Adipose tissue (tissue), 3 donors: ENCODE measurements at regions not wholly inside any gene's neighbourhood (a gene's known extent, or its start where the extent isn't known, plus 50 kb on each side); places are given as distances from the start of the nearest gene placed in this dataset.
"Not testable (repeated sequence)": the region's sequence is repeated elsewhere in the genome, so short reads cannot be mapped to it uniquely, and the experiment has no call there.

Experiments used
- H3K27ac ChIP-seq: one replicate; pipeline ENCODE4 v1.5.1; 2013; ENCODE audit warnings: low read depth, low read length
- WGBS, 3 donors: extraction: QIAGEN DNeasy Blood & Tissue Kit; methylation state at CpG; one replicate each; pipeline ENCODE4 v1.1.7; 2013; 5-methylcytosine and 5-hydroxymethylcytosine counted together
- donor health status: healthy with polysubstance abuse.
- donor health status: Bipolar disorder and iron deficiency.
- donor health status: healthy.

DNA sequence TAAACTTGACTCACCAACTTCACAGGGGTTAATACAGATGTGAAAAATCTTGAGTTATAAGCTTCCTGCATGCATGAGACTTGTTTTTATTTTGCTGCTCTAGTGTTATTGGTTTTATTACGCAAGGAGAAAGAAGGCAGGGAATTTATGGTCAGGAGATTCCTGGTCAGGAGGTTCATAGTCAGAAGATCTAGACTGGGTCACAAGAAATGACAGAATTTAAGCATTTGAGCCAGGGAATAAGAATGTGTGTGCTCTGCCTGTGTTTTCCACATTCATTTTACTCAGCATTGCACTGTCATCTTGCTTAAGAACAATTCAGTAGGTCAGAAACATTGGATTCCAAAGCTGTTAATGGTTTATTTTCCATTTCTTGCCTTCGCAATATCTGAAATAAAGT is 2522.1 kb downstream of the ARAP2 start:
- 66 to 82% (median 72%) methylated on average over 2 of the region's 2 CpGs for WGBS, 3 donors
- no peak overlapping the region for H3K27ac ChIP-seq

- no peak overlapping the region for H3K27ac ChIP-seq
- 52 to 61% (median 58%) methylated on average over 7 of the region's 7 CpGs for whole genome bisulfite sequencing, 3 donors
Measured at GRCh38 chr4:33722800-33723516, 2521.4 kb downstream of the ARAP2 start.

GRCh38 chr4:33724685-33725084 is 2519.6 kb downstream of the ARAP2 start:
- WGBS, 3 donors, result 68 to 91% (median 85%) methylated on average over 3 of the region's 3 CpGs

DNA sequence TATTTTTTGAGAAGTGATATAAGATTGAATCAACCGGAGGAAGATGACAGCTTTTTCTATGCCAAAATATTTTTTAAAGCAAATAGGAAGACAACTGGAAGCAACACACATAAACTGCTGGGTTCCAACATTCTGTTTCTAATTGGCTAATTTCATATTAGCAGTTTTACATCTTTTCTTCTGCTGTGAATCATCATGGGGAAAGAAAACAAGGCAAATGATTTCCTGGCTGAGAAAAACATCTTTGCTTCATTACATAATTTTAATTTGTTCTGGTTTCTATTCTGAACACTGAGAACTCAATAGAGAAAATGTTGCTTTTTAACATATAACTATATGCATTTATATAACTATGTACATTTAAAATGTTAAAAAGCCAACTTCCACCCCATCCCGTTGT is 2518.5 kb downstream of the ARAP2 start:
- 61 to 76% (median 63%) methylated on average over 2 of the region's 2 CpGs for WGBS, 3 donors
- no peak overlapping the region for H3K27ac ChIP-seq

More at GRCh38 chr4:33724685-33725084, 2519.6 kb downstream of the ARAP2 start:
- no peak overlapping the region for H3K27ac ChIP-seq

- 67 to 81% (median 76%) methylated on average over 2 of the region's 2 CpGs for WGBS, 3 donors
- H3K27ac ChIP-seq, result no peak overlapping the region
Measured at GRCh38 chr4:33737726-33738125, 2506.6 kb downstream of the ARAP2 start.

GRCh38 chr4:33739884-33740632 is 2504.3 kb downstream of the ARAP2 start:
- 71 to 80% (median 78%) methylated on average over 10 of the region's 10 CpGs for WGBS, 3 donors
- no peak overlapping the region for H3K27ac ChIP-seq

GRCh38 chr4:33740871-33741270 is 2503.4 kb downstream of the ARAP2 start:
- H3K27ac ChIP-seq, result not testable (repeated sequence)
- 29 to 33% (median 31%) methylated on average over 5 of the region's 5 CpGs for WGBS, 3 donors

- H3K27ac ChIP-seq, result no peak overlapping the region
- 58 to 70% (median 69%) methylated on average over 2 of the region's 2 CpGs for WGBS, 3 donors
Measured at GRCh38 chr4:33746979-33747378, 2497.3 kb downstream of the ARAP2 start.

DNA sequence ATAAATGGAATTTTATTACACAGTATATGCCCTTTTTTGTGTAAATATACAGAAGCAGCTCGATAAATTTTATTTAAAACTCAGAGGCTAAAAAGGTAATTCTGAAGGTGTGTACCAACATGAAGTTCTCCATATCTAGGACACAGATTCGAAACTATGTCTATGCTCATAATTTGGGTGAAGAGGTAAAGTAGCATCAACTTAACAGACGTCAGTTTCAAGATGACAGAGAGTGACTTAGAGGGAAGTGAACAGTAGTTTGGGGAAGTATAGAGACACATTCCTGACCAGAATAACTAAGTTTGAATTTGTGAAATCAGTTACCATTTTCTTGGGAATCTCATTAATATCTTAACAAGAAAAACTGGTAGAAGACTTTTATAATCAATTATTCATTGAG is 2493.3 kb downstream of the ARAP2 start:
- WGBS, 3 donors, result 66 to 85% (median 78%) methylated on average over 3 of the region's 3 CpGs
- H3K27ac ChIP-seq, result no peak overlapping the region

DNA sequence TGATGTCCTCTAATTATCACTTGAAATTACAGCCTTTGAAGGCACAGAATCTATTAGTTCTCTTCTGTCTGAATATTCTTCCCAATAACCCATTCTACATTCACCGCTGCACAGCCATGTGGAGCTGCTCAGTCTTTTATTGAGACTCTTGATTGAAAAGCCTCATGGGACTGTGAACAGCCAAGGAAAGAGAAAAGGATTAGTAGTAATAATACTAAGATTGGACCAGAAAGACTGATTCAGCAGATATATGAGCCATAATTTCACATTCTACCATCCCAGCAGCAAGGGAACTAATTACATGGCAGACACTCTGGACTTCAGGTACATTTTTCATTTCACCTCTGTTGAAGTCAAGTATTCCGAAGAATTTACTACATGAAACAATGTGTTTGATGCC is 2471.7 kb downstream of the ARAP2 start:
- 49 to 73% (median 68%) methylated on average over 2 of the region's 2 CpGs for WGBS, 3 donors
- no peak overlapping the region for H3K27ac ChIP-seq

DNA sequence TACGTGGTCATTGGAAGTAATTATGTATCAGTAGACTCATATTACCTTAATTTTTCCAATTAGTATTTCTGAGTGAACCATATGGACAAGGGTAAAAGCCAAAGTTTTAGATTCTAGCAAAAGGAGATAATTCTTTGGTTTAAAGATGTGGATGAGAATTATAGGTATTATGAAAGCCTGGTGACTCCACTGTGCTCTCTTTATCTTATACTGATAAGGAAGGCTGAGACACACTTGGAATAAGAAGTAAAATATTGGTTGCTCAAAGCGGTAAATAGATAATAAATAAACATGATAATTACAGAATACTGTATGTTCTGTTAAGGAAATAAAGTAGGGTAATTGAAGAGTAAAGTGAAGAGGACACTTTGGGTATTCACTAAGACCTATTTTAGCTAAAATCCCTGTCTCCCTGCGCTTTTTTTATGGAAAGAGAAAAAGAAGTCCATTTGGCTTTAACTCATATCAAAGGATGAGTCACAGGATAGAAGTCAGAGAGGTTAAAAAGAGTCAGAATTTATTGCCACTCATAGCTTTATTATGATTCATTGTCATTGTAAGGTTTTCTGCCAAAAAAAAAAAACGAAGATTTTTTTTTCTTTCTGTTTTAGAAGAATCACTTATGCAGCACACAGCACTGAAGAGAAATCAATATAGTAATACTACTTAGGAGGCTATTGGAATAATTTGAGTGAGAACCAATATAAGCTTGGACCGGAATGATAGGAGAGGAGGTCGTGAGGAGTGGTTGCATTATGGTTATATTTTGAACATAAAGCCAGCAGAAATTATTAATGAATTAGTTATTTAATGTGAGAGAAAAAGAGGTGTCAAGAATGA is 2463.1 kb downstream of the ARAP2 start:
- no peak overlapping the region for H3K27ac ChIP-seq
- 53 to 65% (median 62%) methylated on average over 6 of the region's 6 CpGs for WGBS, 3 donors

- WGBS, 3 donors, result 75 to 89% (median 87%) methylated on average over 2 of the region's 2 CpGs
- H3K27ac ChIP-seq, result no peak overlapping the region
Measured at GRCh38 chr4:33785843-33786242, 2458.5 kb downstream of the ARAP2 start.

DNA sequence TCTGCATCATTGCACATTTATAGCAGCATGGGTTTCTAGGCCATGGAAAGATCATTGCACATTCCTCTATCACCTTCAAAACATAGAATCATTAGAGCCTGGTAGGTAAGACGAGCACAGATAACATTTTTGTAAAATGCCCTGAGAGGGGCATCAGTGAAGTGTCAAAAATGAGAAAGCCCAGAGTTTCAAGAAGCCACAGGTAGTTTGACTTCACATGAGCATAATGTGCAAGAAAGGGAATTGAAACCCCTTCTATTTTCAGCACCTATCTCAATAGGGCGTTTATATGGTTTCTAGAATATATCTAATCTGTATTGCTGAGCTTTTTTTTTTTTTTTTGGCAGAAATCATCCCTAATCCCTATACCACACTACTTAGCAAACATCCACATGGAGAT is 2441.7 kb downstream of the ARAP2 start:
- no peak overlapping the region for H3K27ac ChIP-seq
- WGBS, 3 donors, result 25 to 53% (median 45%) methylated on average over 2 of the region's 2 CpGs

- no peak overlapping the region for H3K27ac ChIP-seq
Measured at GRCh38 chr4:33825685-33826084, 2418.6 kb downstream of the ARAP2 start.

DNA sequence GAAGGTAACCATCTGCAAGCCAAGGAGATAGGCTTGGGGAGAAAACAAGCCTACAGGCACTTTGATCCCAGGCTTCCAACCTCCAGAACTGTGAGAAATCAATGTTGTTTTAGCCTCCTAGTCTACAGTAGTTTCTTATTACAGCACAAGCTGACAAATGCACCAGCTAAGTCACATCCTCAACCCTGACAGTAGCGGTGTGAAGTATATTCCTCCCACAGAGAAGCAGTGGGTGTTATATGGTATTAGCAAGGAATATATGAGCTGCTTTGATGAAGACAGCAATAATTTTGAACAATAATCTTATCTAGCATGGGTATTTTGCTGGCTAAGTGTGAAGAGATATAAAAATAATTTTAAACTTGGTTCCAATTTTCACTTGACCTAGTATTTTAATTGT is 2415.0 kb downstream of the ARAP2 start:
- 83 to 93% (median 90%) methylated on average over 1 of the region's 1 CpG for WGBS, 3 donors
- not testable (repeated sequence) for H3K27ac ChIP-seq

- WGBS, 3 donors, result 58 to 62% (median 59%) methylated on average over 3 of the region's 3 CpGs
- H3K27ac ChIP-seq, result no peak overlapping the region
Measured at GRCh38 chr4:33831442-33832066, 2412.8 kb downstream of the ARAP2 start.

DNA sequence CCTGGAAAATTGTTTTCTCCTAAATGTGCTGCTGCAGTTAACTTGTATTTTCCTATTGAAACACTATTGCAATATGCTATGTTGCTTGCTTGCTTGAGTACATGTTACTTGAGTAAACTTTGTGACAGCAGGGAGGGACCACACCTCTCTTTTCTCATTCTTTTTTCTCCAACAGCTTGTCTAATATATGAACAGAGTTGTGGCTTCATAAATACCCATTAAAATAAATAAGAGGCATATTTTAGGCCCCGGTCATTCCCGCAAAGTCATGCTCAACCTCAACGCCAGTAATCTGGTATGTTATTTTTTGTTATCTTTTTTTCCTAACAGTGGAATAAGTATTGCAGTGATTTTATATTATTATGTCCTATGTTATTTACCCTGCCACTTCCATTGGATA is 2408.6 kb downstream of the ARAP2 start:
- 86 to 93% (median 87%) methylated on average over 3 of the region's 3 CpGs for WGBS, 3 donors
- H3K27ac ChIP-seq, result not testable (repeated sequence)

DNA sequence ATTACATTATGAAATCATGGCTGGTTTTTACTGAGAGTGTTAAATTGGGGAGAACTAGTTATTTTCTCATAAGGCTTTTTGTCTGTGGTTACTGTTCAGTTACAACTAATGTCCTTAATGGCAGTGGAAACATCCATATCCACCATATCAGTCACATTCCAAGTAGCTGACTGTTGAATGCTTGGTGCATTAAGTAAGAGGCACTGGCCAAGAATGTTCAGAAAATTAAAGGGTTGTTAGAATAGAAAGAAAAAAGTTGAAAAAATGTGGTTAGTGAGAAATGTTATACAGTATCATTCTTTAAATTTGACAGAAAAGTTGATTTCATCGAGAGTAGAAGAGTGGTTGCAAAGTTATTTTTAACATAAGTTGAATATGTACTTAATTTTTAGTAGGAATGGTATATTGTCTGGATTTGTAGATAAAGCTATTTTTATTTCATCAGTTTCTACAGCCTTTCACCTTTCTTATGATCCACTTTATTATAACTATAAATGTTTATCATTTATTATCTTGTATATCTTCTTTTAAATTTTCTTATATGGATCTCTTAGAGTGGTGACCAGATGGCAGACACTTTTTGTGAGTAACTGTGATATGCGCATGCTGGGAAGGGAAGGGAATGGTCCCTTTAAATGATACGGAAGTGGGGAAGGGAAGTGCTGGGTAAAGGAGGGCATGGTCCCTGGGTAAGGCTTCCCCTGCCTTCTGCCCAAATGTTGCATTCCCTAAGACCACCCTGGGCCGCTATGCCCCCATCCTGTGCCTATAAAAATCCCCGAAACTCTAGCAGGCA is 2407.1 kb downstream of the ARAP2 start:
- WGBS, 3 donors, result 75 to 77% (median 76%) methylated on average over 5 of the region's 5 CpGs
- H3K27ac ChIP-seq, result no peak overlapping the region
